Breast epithelium (tissue), 3 donors: ENCODE measurements at regions not wholly inside any gene's neighbourhood (a gene's known extent, or its start where the extent isn't known, plus 50 kb on each side); places are given as distances from the start of the nearest gene placed in this dataset.

ENCODE experiments used
- POLR2A ChIP-seq: fragments of 450-650 bp; IDR thresholded peaks from one replicate; pipeline ENCODE4 v1.6.1; 2016; ENCODE audit warnings: antibody characterized with exemption, mild to moderate bottlenecking, moderate library complexity
- TF ChIP-seq, protein P1 (sequence below), 3 donors: fragments of 450-650 bp; IDR thresholded peaks; one replicate each; pipeline ENCODE4 v1.5.1; 2016 to 2017; ENCODE audit warnings: antibody characterized with exemption in 3 of 3, mild to moderate bottlenecking in 3 of 3, moderate library complexity in 3 of 3

DNA sequence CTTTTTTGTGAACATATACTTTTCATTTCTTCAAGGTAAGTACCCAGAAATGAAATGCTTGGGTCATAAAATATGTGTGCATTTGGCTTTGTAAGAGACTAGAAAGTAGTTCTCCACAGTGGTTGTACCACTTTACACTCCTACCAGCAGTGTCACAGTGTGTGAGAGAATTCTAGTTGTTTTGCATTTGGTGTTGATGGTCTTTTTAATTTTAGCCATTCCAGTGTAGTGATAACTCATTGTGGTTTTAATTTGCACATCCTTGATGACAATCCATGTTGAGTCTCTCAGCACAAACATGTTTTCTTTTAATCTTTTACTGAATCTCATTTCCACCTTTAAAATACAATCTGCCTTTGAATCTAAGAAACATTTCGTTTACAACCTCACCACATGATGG is 402.5 kb upstream of the ETAA1 start:
- TF ChIP-seq POLR2A: no peak
- TF ChIP-seq, protein P1, sequence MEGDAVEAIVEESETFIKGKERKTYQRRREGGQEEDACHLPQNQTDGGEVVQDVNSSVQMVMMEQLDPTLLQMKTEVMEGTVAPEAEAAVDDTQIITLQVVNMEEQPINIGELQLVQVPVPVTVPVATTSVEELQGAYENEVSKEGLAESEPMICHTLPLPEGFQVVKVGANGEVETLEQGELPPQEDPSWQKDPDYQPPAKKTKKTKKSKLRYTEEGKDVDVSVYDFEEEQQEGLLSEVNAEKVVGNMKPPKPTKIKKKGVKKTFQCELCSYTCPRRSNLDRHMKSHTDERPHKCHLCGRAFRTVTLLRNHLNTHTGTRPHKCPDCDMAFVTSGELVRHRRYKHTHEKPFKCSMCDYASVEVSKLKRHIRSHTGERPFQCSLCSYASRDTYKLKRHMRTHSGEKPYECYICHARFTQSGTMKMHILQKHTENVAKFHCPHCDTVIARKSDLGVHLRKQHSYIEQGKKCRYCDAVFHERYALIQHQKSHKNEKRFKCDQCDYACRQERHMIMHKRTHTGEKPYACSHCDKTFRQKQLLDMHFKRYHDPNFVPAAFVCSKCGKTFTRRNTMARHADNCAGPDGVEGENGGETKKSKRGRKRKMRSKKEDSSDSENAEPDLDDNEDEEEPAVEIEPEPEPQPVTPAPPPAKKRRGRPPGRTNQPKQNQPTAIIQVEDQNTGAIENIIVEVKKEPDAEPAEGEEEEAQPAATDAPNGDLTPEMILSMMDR (IDR thresholded peaks at IDR 0.05): no peak
